Fibroblast of the aortic adventitia (primary cell): ENCODE measurements at regions not wholly inside any gene's neighbourhood (a gene's known extent, or its start where the extent isn't known, plus 50 kb on each side); places are given as distances from the start of the nearest gene placed in this dataset.

Source experiments
- DNase-seq: peaks from one replicate; pipeline ENCODE4 v3.0.0-alpha.2; 2010; ENCODE audit warnings: low read depth
- H3K4me3 ChIP-seq: 2 replicates; pipeline ENCODE4 v1.5.1; 2011; ENCODE audit warnings: low read depth, mild to moderate bottlenecking, control low read depth, low read length, moderate library complexity
- TF ChIP-seq, protein P1 (sequence below): IDR thresholded peaks from 2 replicates; pipeline ENCODE4 v1.5.1; 2011; ENCODE audit warnings: mild to moderate bottlenecking, low read length, control low read depth, inconsistent platforms; ENCODE audit not compliant: insufficient read depth

DNA sequence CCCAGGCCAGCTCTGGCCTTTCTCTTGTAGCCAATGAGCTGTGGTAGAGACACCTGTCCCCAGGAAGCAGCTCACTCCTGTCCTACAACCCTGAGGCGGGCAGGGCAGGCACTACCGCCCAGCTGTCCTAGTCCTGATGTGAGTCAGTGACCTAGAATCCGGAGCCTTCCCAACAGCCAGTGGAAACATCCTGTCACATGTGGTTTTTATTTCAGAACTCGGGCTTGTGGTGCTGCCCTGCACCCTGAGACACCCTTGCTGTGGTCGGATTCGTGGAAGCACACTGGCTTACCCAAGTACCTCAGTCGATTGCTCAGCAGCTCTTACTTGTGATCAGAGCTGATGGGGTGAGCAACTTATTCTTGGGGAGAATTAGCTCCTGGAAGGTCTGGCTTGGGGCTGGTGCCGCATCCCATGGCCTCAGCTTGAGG, 83.6 kb upstream of the ARHGEF7 start:
- TF ChIP-seq, protein P1, sequence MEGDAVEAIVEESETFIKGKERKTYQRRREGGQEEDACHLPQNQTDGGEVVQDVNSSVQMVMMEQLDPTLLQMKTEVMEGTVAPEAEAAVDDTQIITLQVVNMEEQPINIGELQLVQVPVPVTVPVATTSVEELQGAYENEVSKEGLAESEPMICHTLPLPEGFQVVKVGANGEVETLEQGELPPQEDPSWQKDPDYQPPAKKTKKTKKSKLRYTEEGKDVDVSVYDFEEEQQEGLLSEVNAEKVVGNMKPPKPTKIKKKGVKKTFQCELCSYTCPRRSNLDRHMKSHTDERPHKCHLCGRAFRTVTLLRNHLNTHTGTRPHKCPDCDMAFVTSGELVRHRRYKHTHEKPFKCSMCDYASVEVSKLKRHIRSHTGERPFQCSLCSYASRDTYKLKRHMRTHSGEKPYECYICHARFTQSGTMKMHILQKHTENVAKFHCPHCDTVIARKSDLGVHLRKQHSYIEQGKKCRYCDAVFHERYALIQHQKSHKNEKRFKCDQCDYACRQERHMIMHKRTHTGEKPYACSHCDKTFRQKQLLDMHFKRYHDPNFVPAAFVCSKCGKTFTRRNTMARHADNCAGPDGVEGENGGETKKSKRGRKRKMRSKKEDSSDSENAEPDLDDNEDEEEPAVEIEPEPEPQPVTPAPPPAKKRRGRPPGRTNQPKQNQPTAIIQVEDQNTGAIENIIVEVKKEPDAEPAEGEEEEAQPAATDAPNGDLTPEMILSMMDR: no peak

DNA sequence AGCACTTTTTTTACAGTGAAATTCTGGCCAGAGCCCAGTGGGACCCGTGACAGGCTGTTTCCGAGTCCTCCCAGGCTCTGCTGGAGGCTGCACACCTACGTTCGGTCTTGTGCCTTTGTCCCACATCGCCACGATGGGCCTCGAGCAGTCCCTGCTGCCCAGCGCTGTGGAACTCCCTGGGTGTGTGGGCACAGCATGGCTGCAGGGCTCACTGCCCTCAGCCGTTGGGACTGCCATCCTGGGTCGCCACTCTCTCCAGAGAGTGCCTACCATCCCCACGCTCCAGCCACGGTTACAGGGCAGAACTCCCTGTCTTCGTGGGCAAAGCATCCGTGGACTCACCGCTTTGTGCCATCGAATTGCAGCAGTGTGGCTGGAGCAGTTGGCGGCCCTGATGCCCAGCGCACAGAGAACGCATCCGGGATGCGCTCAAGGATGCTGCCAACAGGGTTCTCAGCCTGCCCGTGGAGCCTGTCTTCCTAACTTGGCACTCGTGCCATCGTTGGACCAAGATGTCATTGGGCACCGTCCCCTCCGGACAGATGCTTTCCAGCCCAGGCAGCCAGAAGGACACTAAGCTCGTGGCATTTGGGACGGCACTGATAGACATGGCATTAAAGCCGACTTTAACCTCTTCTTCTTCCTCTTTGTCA, 85.0 kb upstream of the ARHGEF7 start:
- no peak for DNase-seq
- TF ChIP-seq, protein P1: no peak
- H3K4me3 ChIP-seq: no peak overlapping the region

More for the DNA sequence above, 83.6 kb upstream of the ARHGEF7 start:
- H3K4me3 ChIP-seq: no peak overlapping the region
- peak; percentile 27 for DNase-seq

DNA sequence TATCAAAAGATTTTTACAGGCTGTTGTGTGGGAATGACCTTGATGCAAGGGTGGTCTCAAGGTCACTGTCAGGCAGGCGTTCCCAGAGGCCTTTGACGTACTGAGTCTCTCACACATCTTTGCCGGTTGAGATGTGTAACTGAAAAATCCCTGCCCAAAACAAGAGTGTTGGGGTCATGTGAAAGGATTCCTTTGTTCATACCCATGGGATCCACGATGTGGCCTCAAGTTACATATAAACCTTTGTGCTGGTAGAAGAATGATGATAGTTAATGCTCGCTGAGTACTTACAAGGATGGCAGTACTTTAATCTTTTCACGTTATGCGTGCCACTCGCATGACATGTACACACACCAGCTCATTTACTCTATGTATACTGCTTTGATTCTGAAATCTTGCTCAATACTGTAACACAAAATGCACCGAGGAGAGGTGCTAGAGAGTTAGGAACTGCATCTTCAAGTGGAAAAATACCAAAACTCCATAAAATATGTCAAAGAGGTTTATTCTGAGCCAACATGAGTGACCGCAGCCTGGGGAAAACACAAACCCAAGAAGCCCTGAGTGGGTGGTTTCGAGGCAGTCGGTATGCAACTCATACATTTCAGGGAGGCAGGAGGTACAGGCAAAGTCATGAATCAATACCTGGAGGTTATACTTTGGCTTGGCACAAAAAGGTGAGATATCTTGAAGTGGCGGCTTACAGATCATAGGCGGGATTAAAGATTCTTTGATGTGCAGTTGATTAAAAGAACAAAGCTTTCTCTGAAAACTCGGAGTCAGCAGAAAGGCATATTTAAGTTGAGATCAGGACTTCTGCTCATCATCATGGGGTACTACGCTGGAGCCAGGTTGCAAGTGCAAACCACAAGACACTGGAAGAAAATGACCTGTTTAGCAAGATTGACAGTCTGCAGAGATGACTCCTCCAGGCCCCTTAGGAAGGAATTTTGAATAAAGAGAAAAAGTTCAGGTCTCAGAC, 87.4 kb upstream of the ARHGEF7 start:
- TF ChIP-seq, protein P1: no peak
- no peak overlapping the region for H3K4me3 ChIP-seq
- DNase-seq: no peak

DNA sequence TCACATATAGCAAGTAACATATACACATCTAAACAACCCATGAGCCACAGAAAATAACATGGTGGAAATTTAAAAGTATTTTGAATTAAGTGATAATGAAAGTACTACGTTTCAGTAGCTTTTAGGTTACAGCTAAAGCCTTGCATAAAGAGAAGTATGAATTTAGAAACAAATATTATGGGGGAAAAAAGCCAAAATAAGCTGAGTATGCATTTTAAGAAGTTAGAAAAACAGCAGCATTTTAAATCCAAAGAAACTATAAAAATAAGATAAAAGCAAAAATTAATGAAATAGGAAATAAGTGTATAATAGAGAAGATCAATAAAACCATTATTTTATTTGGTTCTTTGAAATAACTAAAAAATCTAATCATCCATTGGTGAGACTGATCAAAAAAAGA, 89.8 kb upstream of the ARHGEF7 start:
- no peak overlapping the region for H3K4me3 ChIP-seq
- DNase-seq: no peak
- TF ChIP-seq, protein P1: no peak

DNA sequence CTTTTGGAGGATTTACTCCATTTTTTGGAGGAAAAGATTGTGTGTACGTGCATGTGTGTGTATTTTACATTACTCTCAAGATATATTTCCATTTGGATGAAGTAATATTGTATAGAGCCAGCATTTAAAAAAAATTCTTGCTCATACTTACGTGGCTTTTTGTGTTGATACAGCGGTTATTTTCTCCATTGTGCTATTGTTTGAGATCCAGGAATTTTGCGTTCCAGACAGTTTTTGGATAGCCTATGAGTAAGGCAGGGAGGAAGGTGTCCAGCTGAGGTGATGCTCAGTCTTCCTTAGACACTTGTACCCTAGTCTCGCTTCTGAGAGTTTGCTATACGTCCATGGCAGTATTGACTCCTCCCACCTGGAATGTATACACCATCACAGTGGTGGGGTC, 92.2 kb upstream of the ARHGEF7 start:
- no peak overlapping the region for H3K4me3 ChIP-seq
- TF ChIP-seq, protein P1: no peak
- peak; percentile 41 for DNase-seq

DNA sequence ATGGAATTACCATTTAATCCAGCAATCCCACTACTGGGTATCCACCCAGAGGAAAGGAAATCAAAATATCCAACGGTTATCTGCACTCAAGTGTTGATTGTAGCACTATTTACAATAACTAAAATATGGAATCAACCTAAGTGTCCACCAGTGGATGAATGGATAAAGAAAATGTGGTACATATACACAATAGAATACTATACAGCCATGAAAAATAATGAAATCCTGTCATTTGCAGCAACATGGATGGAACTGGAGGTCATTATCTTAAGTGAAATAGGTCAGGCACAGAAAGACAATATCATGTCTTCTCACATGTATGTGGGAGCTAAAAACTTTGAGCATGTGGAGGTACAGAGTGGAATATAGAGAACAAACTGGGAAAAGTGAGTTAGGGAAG, 92.9 kb upstream of the ARHGEF7 start:
- TF ChIP-seq, protein P1: no peak
- H3K4me3 ChIP-seq: no peak overlapping the region
- DNase-seq: no peak
